HepG2 (cell line): ENCODE measurements at regions not wholly inside any gene's neighbourhood (a gene's known extent, or its start where the extent isn't known, plus 50 kb on each side); places are given as distances from the start of the nearest gene placed in this dataset.

ENCODE experiments used
- ATAC-seq: fragments of 200-7000 bp; cut with Tn5 transposase; 3 replicates; pipeline ENCODE4 v1.9.1; 2020; ENCODE audit warnings: mild to moderate bottlenecking, moderate library complexity
- BruUV-seq: library from RNA; stranded (reverse); fragments of 400-500 nt; replicated peaks from 2 replicates; lab custom pipeline; 2021; lab: Mats Ljungman, UMichigan
- CTCF ChIA-PET: fragments of 300-600 bp; formaldehyde crosslinking; extraction: SDS; loops from one replicate; lab custom pipeline; 2021; ENCODE audit warnings: low total read pairs, inconsistent platforms, low intra/inter-chr PET ratio; lab: Yijun Ruan, JAX
- POLR2A ChIA-PET: fragments of 350-600 bp; sonication (Branson Sonifier 250); formaldehyde crosslinking; loops from one replicate; lab custom pipeline; 2020; ENCODE audit warnings: antibody characterized with exemption, inconsistent platforms; lab: Yijun Ruan, JAX
- DNase-seq: peaks from one replicate; pipeline ENCODE4 v3.0.0-alpha.2; 2015; ENCODE audit warnings: low spot score
- FAIRE-seq: peaks from 3 replicates; lab custom pipeline; 2011; peaks lifted over from hg19 to GRCh38; lab: Jason Lieb, UNC
- H2AFZ ChIP-seq: one replicate; pipeline ENCODE4 v1.6.1; 2011; ENCODE audit warnings: low read length, inconsistent platforms
- H3K27ac ChIP-seq: fragments of 300-600 bp; 3 replicates; pipeline ENCODE4 v1.8.0; 2011; ENCODE audit warnings: mixed run types, mild to moderate bottlenecking, mixed read lengths, low read length, inconsistent platforms; ENCODE audit not compliant: insufficient read depth; ENCODE audit errors: extremely low read length
- H3K27me3 ChIP-seq, 2 experiments: fragments of 200-600 bp in 1 of 2; 2 replicates in 1 of 2; 3 replicates in 1 of 2; pipeline versions ENCODE4 v1.6.0 to v1.8.0; 2011; ENCODE audit warnings: low read length in 2 of 2, mild to moderate bottlenecking in 2 of 2, moderate library complexity in 2 of 2, inconsistent platforms in 1 of 2; ENCODE audit not compliant: insufficient read depth in 2 of 2, control insufficient read depth in 1 of 2
- H3K36me3 ChIP-seq, 2 experiments: fragments of 200-600 bp in 1 of 2; replicated peaks in 1 of 2; 2 replicates in 1 of 2; 3 replicates in 1 of 2; pipeline versions ENCODE4 v1.5.1 to v1.8.0; 2011; ENCODE audit warnings: low read length in 2 of 2, inconsistent platforms in 1 of 2; ENCODE audit not compliant: insufficient read depth in 2 of 2, control insufficient read depth in 1 of 2
- H3K4me1 ChIP-seq: 2 replicates; pipeline ENCODE4 v1.5.1; 2012; ENCODE audit warnings: low read length, inconsistent platforms; ENCODE audit not compliant: insufficient read depth
- H3K4me2 ChIP-seq: 2 replicates; pipeline ENCODE4 v1.6.0; 2011; ENCODE audit warnings: low read depth, low read length, inconsistent platforms
- H3K4me3 ChIP-seq, 3 experiments: fragments of 200-600 bp in 1 of 3; sonication (generic), shearing (Covaris generic) in 1 of 3; replicated peaks in 1 of 3; 2 replicates each; pipeline ENCODE4 v1.5.1; 2011 to 2016; ENCODE audit warnings: low read length in 3 of 3, inconsistent platforms in 2 of 3, low read depth in 2 of 3, mild to moderate bottlenecking in 2 of 3, control low read depth in 1 of 3, mixed read lengths in 1 of 3; ENCODE audit not compliant: insufficient read depth in 1 of 3
- H3K79me2 ChIP-seq: one replicate; pipeline ENCODE4 v1.6.1; 2011; ENCODE audit warnings: low read length, inconsistent platforms; ENCODE audit not compliant: insufficient read depth
- H3K9ac ChIP-seq: 2 replicates; pipeline ENCODE4 v1.6.0; 2011; ENCODE audit warnings: mild to moderate bottlenecking, low read depth, low read length, inconsistent platforms; ENCODE audit not compliant: insufficient read depth
- H3K9me3 ChIP-seq: 2 replicates; pipeline ENCODE4 v1.5.1; 2012; ENCODE audit warnings: mild to moderate bottlenecking, low read length
- H4K20me1 ChIP-seq: 2 replicates; pipeline ENCODE4 v1.6.0; 2011; ENCODE audit warnings: inconsistent platforms, mild to moderate bottlenecking, low read length, moderate library complexity; ENCODE audit not compliant: insufficient read depth
- DDIT3 ChIP-seq: sonication (generic); formaldehyde crosslinking; IDR thresholded peaks from 2 replicates; pipeline ENCODE4 v1.4.0; 2020; ENCODE audit warnings: mild to moderate bottlenecking, missing genetic modification reagents
- EP300 ChIP-seq, 3 experiments: sonication (generic) in 1 of 3; formaldehyde crosslinking in 1 of 3; IDR thresholded peaks; 2 replicates each; pipeline versions ENCODE4 v1.5.1 to v1.6.1; 2011 to 2020; ENCODE audit warnings: low read depth in 2 of 3, low read length in 2 of 3, borderline replicate concordance in 1 of 3, improper control_type of control experiment in 1 of 3, mild to moderate bottlenecking in 1 of 3, missing genetic modification reagents in 1 of 3, moderate library complexity in 1 of 3
- GABPB1 ChIP-seq: IDR thresholded peaks from 2 replicates; pipeline ENCODE4 v1.6.1; 2016; ENCODE audit warnings: mild to moderate bottlenecking, missing genetic modification reagents, moderate library complexity, missing compliant biosample characterization
- HCFC1 ChIP-seq: fragments of 150-350 bp; IDR thresholded peaks from 2 replicates; pipeline ENCODE4 v1.6.1; 2014; ENCODE audit warnings: low read depth, low read length
- MEIS1 ChIP-seq: sonication (generic); formaldehyde crosslinking; IDR thresholded peaks from 2 replicates; pipeline ENCODE4 v1.9.0; 2021; ENCODE audit warnings: mild to moderate bottlenecking, missing genetic modification reagents, moderate library complexity, borderline replicate concordance
- U2AF1 ChIP-seq: fragments of 200-400 bp; formaldehyde crosslinking; optimal IDR thresholded peaks from 2 replicates; pipeline ENCODE3; 2017; ENCODE audit warnings: mild to moderate bottlenecking, low read depth, low read length
- ZNF124 ChIP-seq: sonication (generic); formaldehyde crosslinking; IDR thresholded peaks from 2 replicates; pipeline ENCODE4 v1.4.0; 2020; ENCODE audit warnings: missing genetic modification reagents
- ZNF225 ChIP-seq: sonication (generic); formaldehyde crosslinking; IDR thresholded peaks from 2 replicates; pipeline ENCODE4 v1.4.0; 2020; ENCODE audit warnings: mild to moderate bottlenecking, missing genetic modification reagents
- ZNF317 ChIP-seq: sonication (generic); formaldehyde crosslinking; IDR thresholded peaks from 2 replicates; pipeline ENCODE4 v1.5.0; 2020; ENCODE audit warnings: mild to moderate bottlenecking, missing genetic modification reagents
- ZNF574 ChIP-seq: sonication (generic); formaldehyde crosslinking; IDR thresholded peaks from 2 replicates; pipeline ENCODE4 v1.4.0; 2020; ENCODE audit warnings: missing genetic modification reagents
- ZNF780A ChIP-seq: sonication (generic); formaldehyde crosslinking; IDR thresholded peaks from 2 replicates; pipeline ENCODE4 v1.8.0; 2022; ENCODE audit warnings: mild to moderate bottlenecking, missing genetic modification reagents, moderate library complexity
- WGBS: methylation state at CpG from one replicate; pipeline ENCODE4 v1.1.6; 2017; ENCODE audit warnings: low lambda C conversion rate; 5-methylcytosine and 5-hydroxymethylcytosine counted together
- in situ Hi-C: cut with HindIII; loops from 2 replicates; pipeline ENCODE4 v1.10.0; 2017; ENCODE audit warnings: low pct_unique_long_range_greater_than_20kb; ENCODE audit not compliant: extremely low pct_ligation_motif_present
- intact Hi-C: fragments of 100-400 bp; cut with micrococcal nuclease; formaldehyde crosslinking; loops from one replicate; pipeline ENCODE4 v1.10.0; 2022; ENCODE audit not compliant: unreplicated experiment
- TF ChIP-seq, protein P1 (sequence below): sonication (generic); formaldehyde crosslinking; IDR thresholded peaks from 2 replicates; pipeline ENCODE4 v1.5.1; 2020; ENCODE audit warnings: mild to moderate bottlenecking, missing genetic modification reagents, moderate library complexity

DNA sequence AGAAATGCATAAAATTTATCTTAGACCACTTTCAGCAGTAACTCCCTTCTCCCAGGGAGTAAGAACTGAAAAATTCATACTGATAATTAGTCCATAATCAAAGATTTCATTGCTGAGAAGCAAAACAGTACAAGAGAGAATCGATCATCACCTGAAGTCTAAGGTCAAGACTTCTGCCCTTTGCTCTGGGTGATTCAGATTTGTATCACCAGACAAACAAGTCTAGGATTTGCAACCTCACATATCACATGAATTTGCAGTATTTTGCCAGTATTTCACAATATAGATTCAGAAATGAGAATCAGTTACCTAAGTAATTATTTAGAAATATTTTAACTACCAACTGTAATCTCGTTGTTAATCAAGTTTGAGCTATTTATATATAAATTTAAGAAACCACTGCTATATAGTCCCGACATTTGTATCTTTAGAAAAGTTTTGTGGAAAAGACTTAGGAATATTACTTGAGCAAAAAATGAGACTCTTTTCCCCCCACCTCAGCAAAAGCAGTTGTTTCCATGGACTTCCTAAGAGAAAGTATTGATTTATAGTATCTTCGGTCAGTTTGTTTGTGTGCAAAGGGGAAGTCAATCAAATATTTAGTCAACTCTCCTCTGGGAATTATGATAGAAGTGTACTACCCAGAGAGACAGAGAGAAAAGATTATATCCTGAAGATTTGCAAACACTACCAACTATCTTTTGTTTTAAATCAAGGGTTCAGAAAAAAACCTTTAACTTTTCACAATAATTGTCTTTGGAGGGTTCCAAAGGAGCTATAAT, 840.1 kb downstream of the TRHDE start:
- H3K27ac ChIP-seq = no peak overlapping the region
- H3K9ac ChIP-seq = no peak overlapping the region
- ATAC-seq = no peak
- no peaks in the 10 kb centered on the region; a peak in 1 of 5 replicates for H3K27me3 ChIP-seq
- TF ChIP-seq ZNF574 (CRISPR knock-in tag) (no peak), DDIT3 (CRISPR knock-in tag) (no peak), U2AF1 (no peak), HCFC1 (no peak), ZNF225 (no peak), MEIS1 (CRISPR knock-in tag) (no peak), ZNF780A (no peak), EP300 (IDR thresholded peaks at IDR 0.05; ENCODE audit: low read depth in 2 of 2, low read length in 2 of 2) (no peak), EP300 (CRISPR knock-in tag; IDR thresholded peaks at IDR 0.05; ENCODE audit: borderline replicate concordance) (no peak), ZNF317 (CRISPR knock-in tag) (no peak), ZNF124 (CRISPR knock-in tag) (no peak), GABPB1 (no peak)
- TF ChIP-seq, protein P1, sequence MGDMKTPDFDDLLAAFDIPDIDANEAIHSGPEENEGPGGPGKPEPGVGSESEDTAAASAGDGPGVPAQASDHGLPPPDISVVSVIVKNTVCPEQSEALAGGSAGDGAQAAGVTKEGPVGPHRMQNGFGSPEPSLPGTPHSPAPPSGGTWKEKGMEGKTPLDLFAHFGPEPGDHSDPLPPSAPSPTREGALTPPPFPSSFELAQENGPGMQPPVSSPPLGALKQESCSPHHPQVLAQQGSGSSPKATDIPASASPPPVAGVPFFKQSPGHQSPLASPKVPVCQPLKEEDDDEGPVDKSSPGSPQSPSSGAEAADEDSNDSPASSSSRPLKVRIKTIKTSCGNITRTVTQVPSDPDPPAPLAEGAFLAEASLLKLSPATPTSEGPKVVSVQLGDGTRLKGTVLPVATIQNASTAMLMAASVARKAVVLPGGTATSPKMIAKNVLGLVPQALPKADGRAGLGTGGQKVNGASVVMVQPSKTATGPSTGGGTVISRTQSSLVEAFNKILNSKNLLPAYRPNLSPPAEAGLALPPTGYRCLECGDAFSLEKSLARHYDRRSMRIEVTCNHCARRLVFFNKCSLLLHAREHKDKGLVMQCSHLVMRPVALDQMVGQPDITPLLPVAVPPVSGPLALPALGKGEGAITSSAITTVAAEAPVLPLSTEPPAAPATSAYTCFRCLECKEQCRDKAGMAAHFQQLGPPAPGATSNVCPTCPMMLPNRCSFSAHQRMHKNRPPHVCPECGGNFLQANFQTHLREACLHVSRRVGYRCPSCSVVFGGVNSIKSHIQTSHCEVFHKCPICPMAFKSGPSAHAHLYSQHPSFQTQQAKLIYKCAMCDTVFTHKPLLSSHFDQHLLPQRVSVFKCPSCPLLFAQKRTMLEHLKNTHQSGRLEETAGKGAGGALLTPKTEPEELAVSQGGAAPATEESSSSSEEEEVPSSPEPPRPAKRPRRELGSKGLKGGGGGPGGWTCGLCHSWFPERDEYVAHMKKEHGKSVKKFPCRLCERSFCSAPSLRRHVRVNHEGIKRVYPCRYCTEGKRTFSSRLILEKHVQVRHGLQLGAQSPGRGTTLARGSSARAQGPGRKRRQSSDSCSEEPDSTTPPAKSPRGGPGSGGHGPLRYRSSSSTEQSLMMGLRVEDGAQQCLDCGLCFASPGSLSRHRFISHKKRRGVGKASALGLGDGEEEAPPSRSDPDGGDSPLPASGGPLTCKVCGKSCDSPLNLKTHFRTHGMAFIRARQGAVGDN = no peak
- TF ChIP-seq, all 625 proteins: peak for 0
- POLR2A ChIA-PET = no interaction called here
- no peaks in the 10 kb centered on the region for H3K4me1 ChIP-seq
- no peaks in the 10 kb centered on the region for H4K20me1 ChIP-seq
- BruUV-seq = no TSS peak
- no peaks in the 10 kb centered on the region for H3K36me3 ChIP-seq
- CTCF ChIA-PET = no interaction called here
- H3K9me3 ChIP-seq = peaks cover 13% of the 10 kb centered on the region
- no peaks in the 10 kb centered on the region for H3K79me2 ChIP-seq
- no peak for DNase-seq
- intact Hi-C loops = no loop called here
- no peak overlapping the region for H3K4me3 ChIP-seq
- no peak for FAIRE-seq
- in situ Hi-C loops = no loop called here
- no peak overlapping the region for H3K4me2 ChIP-seq
- WGBS = 9% methylated on average over 4 of the region's 4 CpGs
- no peak overlapping the region for H2AFZ ChIP-seq
